ENCODE measurements at regions not wholly inside any gene's neighbourhood (a gene's known extent, or its start where the extent isn't known, plus 50 kb on each side); places are given as distances from the start of the nearest gene placed in this dataset.

DNA sequence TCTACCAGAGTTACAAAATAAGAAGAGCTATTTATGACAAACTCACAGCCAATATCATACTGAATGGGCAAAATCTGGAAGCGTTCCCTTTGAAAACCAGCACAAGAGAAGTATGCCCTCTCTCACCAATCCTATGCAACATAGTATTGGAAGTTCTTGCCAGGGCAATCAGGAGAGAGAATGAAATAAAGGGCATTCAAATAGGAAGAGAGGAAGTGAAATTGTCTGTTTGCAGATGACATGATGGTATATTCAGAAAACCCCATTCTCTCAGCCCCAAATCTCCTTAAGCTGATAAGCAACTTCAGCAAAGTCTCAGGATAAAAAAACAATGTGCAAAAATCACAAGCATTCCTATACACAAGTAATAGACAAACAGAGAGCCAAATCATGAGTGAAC is 1169.5 kb downstream of the AMY1C start:
- TF ChIP-seq, protein P1, sequence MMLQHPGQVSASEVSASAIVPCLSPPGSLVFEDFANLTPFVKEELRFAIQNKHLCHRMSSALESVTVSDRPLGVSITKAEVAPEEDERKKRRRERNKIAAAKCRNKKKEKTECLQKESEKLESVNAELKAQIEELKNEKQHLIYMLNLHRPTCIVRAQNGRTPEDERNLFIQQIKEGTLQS (IDR thresholded peaks at IDR 0.05; ENCODE audit: borderline replicate concordance, extremely low read depth, low read depth, low read length) = no peak
- TF ChIP-seq REST (IDR thresholded peaks at IDR 0.05; ENCODE audit: low read depth, low read length) = no peak
- no peak for TF ChIP-seq CTCF (IDR thresholded peaks at IDR 0.05 in 2 of 3, conservative IDR thresholded peaks at IDR 0.05 in 1 of 3; ENCODE audit: control insufficient read depth in 2 of 3, extremely low read depth in 1 of 3, insufficient read depth in 1 of 3, low read depth in 3 of 3, low read length in 3 of 3)
- no peak for TF ChIP-seq GATAD2B (conservative IDR thresholded peaks at IDR 0.05; ENCODE audit: low read depth)
- TF ChIP-seq CBX5 (IDR thresholded peaks at IDR 0.05; ENCODE audit: low read depth) = no peak

All from GM12878 (cell line).